HepG2 (cell line): ENCODE measurements at regions not wholly inside any gene's neighbourhood (a gene's known extent, or its start where the extent isn't known, plus 50 kb on each side); places are given as distances from the start of the nearest gene placed in this dataset.

Experiments used
- ATAC-seq: fragments of 200-7000 bp; cut with Tn5 transposase; 3 replicates; pipeline ENCODE4 v1.9.1; 2020; ENCODE audit warnings: mild to moderate bottlenecking, moderate library complexity
- BruUV-seq: library from RNA; stranded (reverse); fragments of 400-500 nt; replicated peaks from 2 replicates; lab custom pipeline; 2021; lab: Mats Ljungman, UMichigan
- CTCF ChIA-PET: fragments of 300-600 bp; formaldehyde crosslinking; extraction: SDS; loops from one replicate; lab custom pipeline; 2021; ENCODE audit warnings: low total read pairs, inconsistent platforms, low intra/inter-chr PET ratio; lab: Yijun Ruan, JAX
- POLR2A ChIA-PET: fragments of 350-600 bp; sonication (Branson Sonifier 250); formaldehyde crosslinking; loops from one replicate; lab custom pipeline; 2020; ENCODE audit warnings: antibody characterized with exemption, inconsistent platforms; lab: Yijun Ruan, JAX
- DNase-seq: peaks from one replicate; pipeline ENCODE4 v3.0.0-alpha.2; 2015; ENCODE audit warnings: low spot score
- FAIRE-seq: peaks from 3 replicates; lab custom pipeline; 2011; peaks lifted over from hg19 to GRCh38; lab: Jason Lieb, UNC
- H2AFZ ChIP-seq: one replicate; pipeline ENCODE4 v1.6.1; 2011; ENCODE audit warnings: low read length, inconsistent platforms
- H3K27ac ChIP-seq: fragments of 300-600 bp; 3 replicates; pipeline ENCODE4 v1.8.0; 2011; ENCODE audit warnings: mixed run types, mild to moderate bottlenecking, mixed read lengths, low read length, inconsistent platforms; ENCODE audit not compliant: insufficient read depth; ENCODE audit errors: extremely low read length
- H3K27me3 ChIP-seq, 2 experiments: fragments of 200-600 bp in 1 of 2; 2 replicates in 1 of 2; 3 replicates in 1 of 2; pipeline versions ENCODE4 v1.6.0 to v1.8.0; 2011; ENCODE audit warnings: low read length in 2 of 2, mild to moderate bottlenecking in 2 of 2, moderate library complexity in 2 of 2, inconsistent platforms in 1 of 2; ENCODE audit not compliant: insufficient read depth in 2 of 2, control insufficient read depth in 1 of 2
- H3K36me3 ChIP-seq, 2 experiments: fragments of 200-600 bp in 1 of 2; replicated peaks in 1 of 2; 2 replicates in 1 of 2; 3 replicates in 1 of 2; pipeline versions ENCODE4 v1.5.1 to v1.8.0; 2011; ENCODE audit warnings: low read length in 2 of 2, inconsistent platforms in 1 of 2; ENCODE audit not compliant: insufficient read depth in 2 of 2, control insufficient read depth in 1 of 2
- H3K4me1 ChIP-seq: 2 replicates; pipeline ENCODE4 v1.5.1; 2012; ENCODE audit warnings: low read length, inconsistent platforms; ENCODE audit not compliant: insufficient read depth
- H3K4me2 ChIP-seq: 2 replicates; pipeline ENCODE4 v1.6.0; 2011; ENCODE audit warnings: low read depth, low read length, inconsistent platforms
- H3K4me3 ChIP-seq, 3 experiments: fragments of 200-600 bp in 1 of 3; sonication (generic), shearing (Covaris generic) in 1 of 3; replicated peaks in 1 of 3; 2 replicates each; pipeline ENCODE4 v1.5.1; 2011 to 2016; ENCODE audit warnings: low read length in 3 of 3, inconsistent platforms in 2 of 3, low read depth in 2 of 3, mild to moderate bottlenecking in 2 of 3, control low read depth in 1 of 3, mixed read lengths in 1 of 3; ENCODE audit not compliant: insufficient read depth in 1 of 3
- H3K79me2 ChIP-seq: one replicate; pipeline ENCODE4 v1.6.1; 2011; ENCODE audit warnings: low read length, inconsistent platforms; ENCODE audit not compliant: insufficient read depth
- H3K9ac ChIP-seq: 2 replicates; pipeline ENCODE4 v1.6.0; 2011; ENCODE audit warnings: mild to moderate bottlenecking, low read depth, low read length, inconsistent platforms; ENCODE audit not compliant: insufficient read depth
- H3K9me3 ChIP-seq: 2 replicates; pipeline ENCODE4 v1.5.1; 2012; ENCODE audit warnings: mild to moderate bottlenecking, low read length
- H4K20me1 ChIP-seq: 2 replicates; pipeline ENCODE4 v1.6.0; 2011; ENCODE audit warnings: inconsistent platforms, mild to moderate bottlenecking, low read length, moderate library complexity; ENCODE audit not compliant: insufficient read depth
- ATF7 ChIP-seq, 2 experiments: fragments of 450-650 bp in 1 of 2; sonication (generic) in 1 of 2; formaldehyde crosslinking in 1 of 2; IDR thresholded peaks; 2 replicates each; pipeline versions ENCODE4 v1.4.0 to v1.6.1; 2016 to 2020; ENCODE audit warnings: antibody characterized with exemption in 1 of 2, mild to moderate bottlenecking in 1 of 2, missing genetic modification reagents in 1 of 2
- FOXP1 ChIP-seq, 2 experiments: fragments of 450-650 bp in 1 of 2; IDR thresholded peaks; 2 replicates each; pipeline ENCODE4 v1.6.1; 2017 to 2018; ENCODE audit warnings: antibody characterized with exemption in 1 of 2
- HHEX ChIP-seq: IDR thresholded peaks from 2 replicates; pipeline ENCODE4 v1.6.1; 2016; ENCODE audit warnings: control low read depth
- IKZF1 ChIP-seq: fragments of 450-650 bp; IDR thresholded peaks from 2 replicates; pipeline ENCODE4 v1.7.1; 2016
- MNT ChIP-seq: fragments of 450-650 bp; IDR thresholded peaks from 2 replicates; pipeline ENCODE4 v1.6.1; 2016
- ONECUT2 ChIP-seq: sonication (generic); formaldehyde crosslinking; IDR thresholded peaks from 2 replicates; pipeline ENCODE4 v1.4.0; 2020; ENCODE audit warnings: missing genetic modification reagents
- RFX1 ChIP-seq: fragments of 450-650 bp; IDR thresholded peaks from 2 replicates; pipeline ENCODE4 v1.6.1; 2017
- TRIM22 ChIP-seq: fragments of 450-650 bp; IDR thresholded peaks from 2 replicates; pipeline ENCODE4 v1.6.1; 2017
- ZNF567 ChIP-seq: sonication (generic); formaldehyde crosslinking; IDR thresholded peaks from 2 replicates; pipeline ENCODE4 v1.8.1; 2023; ENCODE audit warnings: mild to moderate bottlenecking, missing genetic modification reagents, borderline replicate concordance
- ZNF646 ChIP-seq: sonication (generic); formaldehyde crosslinking; IDR thresholded peaks from 2 replicates; pipeline ENCODE4 v1.9.0; 2021; ENCODE audit warnings: mild to moderate bottlenecking, missing genetic modification reagents
- WGBS: methylation state at CpG from one replicate; pipeline ENCODE4 v1.1.6; 2017; ENCODE audit warnings: low lambda C conversion rate; 5-methylcytosine and 5-hydroxymethylcytosine counted together
- in situ Hi-C: cut with HindIII; loops from 2 replicates; pipeline ENCODE4 v1.10.0; 2017; ENCODE audit warnings: low pct_unique_long_range_greater_than_20kb; ENCODE audit not compliant: extremely low pct_ligation_motif_present
- intact Hi-C: fragments of 100-400 bp; cut with micrococcal nuclease; formaldehyde crosslinking; loops from one replicate; pipeline ENCODE4 v1.10.0; 2022; ENCODE audit not compliant: unreplicated experiment

GRCh38 chr16:50863644-50864144 is 121.8 kb downstream of the CYLD start:
- H3K27ac ChIP-seq: no peak overlapping the region
- H4K20me1 ChIP-seq: no peaks in the 10 kb centered on the region
- POLR2A ChIA-PET: no interaction called here
- no peak for DNase-seq
- no peak overlapping the region for H3K4me3 ChIP-seq
- FAIRE-seq: no peak
- H3K9me3 ChIP-seq: no peaks in the 10 kb centered on the region
- H3K4me1 ChIP-seq: peaks cover 37% of the 10 kb centered on the region
- peak; percentile 17; the same call in 1 of the 2 replicates for TF ChIP-seq ATF7 (IDR thresholded peaks at IDR 0.05)
- no peak for TF ChIP-seq ATF7 (CRISPR knock-in tag; IDR thresholded peaks at IDR 0.05)
- TF ChIP-seq IKZF1: peak; percentile 57; the same call in 1 of the 2 replicates
- no peak for TF ChIP-seq MNT
- TF ChIP-seq RFX1: no peak
- TF ChIP-seq TRIM22: no peak
- TF ChIP-seq ONECUT2 (CRISPR knock-in tag): no peak
- TF ChIP-seq ZNF567 (CRISPR knock-in tag): no peak
- peak; percentile 61; the same call in 1 of the 2 replicates for TF ChIP-seq ZNF646 (CRISPR knock-in tag)
- TF ChIP-seq HHEX (CRISPR knock-in tag): no peak
- peak; percentile 15; the same call in 1 of the 2 replicates for TF ChIP-seq FOXP1 (IDR thresholded peaks at IDR 0.05)
- no peak for TF ChIP-seq FOXP1 (CRISPR knock-in tag; IDR thresholded peaks at IDR 0.05)
- H3K27me3 ChIP-seq: no peaks in the 10 kb centered on the region
- H3K36me3 ChIP-seq: no peaks in the 10 kb centered on the region
- ATAC-seq: no peak
- intact Hi-C loops: loop anchor here (5.0 kb wide), 1 partner anchor 289 kb away; the partner anchor contains the start of gene SALL1
- CTCF ChIA-PET: no interaction called here
- H3K4me2 ChIP-seq: no peak overlapping the region
- no peaks in the 10 kb centered on the region for H3K79me2 ChIP-seq
- WGBS: 47% methylated on average over 8 of the region's 8 CpGs
- no peak overlapping the region for H3K9ac ChIP-seq
- no peak overlapping the region for H2AFZ ChIP-seq
- no TSS peak for BruUV-seq
- in situ Hi-C loops: no loop called here
